Gastrocnemius medialis (tissue), 4 donors: ENCODE measurements at regions not wholly inside any gene's neighbourhood (a gene's known extent, or its start where the extent isn't known, plus 50 kb on each side); places are given as distances from the start of the nearest gene placed in this dataset.
A peak's percentile ranks its signal among the peaks of the same experiment; 100 is the strongest.
"Not testable (repeated sequence)": the region's sequence is repeated elsewhere in the genome, so short reads cannot be mapped to it uniquely, and the experiment has no call there.

Experiments used
- ATAC-seq, 2 donors: fragments of 150-250 bp; one replicate each; pipeline ENCODE4 v1.9.1; 2016
- DNase-seq, 2 donors: peaks; one replicate each; pipeline ENCODE4 v3.0.0-alpha.2; 2019
- H3K27ac ChIP-seq, 4 donors: fragments of 200-600 bp; sonication (generic); 1 replicate in 1 of 4; 2 replicates in 3 of 4; pipeline ENCODE4 v1.5.1; 2016 to 2018; ENCODE audit warnings: mild to moderate bottlenecking in 2 of 4, moderate library complexity in 1 of 4
- H3K27me3 ChIP-seq, 3 donors: fragments of 200-600 bp; sonication (generic) in 2 of 3; 1 replicate in 1 of 3; 2 replicates in 2 of 3; pipeline versions ENCODE4 v1.5.1 to v1.6.0; 2016 to 2019; ENCODE audit warnings: mild to moderate bottlenecking in 1 of 3, moderate library complexity in 1 of 3
- H3K36me3 ChIP-seq, 2 donors: fragments of 200-600 bp; sonication (generic) in 1 of 2; one replicate each; pipeline ENCODE4 v1.5.1; 2017 to 2018
- H3K4me1 ChIP-seq, 2 donors: fragments of 200-600 bp; sonication (generic) in 1 of 2; one replicate each; pipeline ENCODE4 v1.5.1; 2016 to 2017; ENCODE audit warnings: mild to moderate bottlenecking in 2 of 2
- H3K4me3 ChIP-seq, 4 donors: fragments of 200-600 bp; sonication (generic) in 3 of 4; 1 replicate in 1 of 4; 2 replicates in 3 of 4; pipeline ENCODE4 v1.5.1; 2016 to 2019; ENCODE audit warnings: mild to moderate bottlenecking in 2 of 4
- H3K9me3 ChIP-seq, 3 donors: fragments of 200-600 bp; sonication (generic) in 2 of 3; 1 replicate in 1 of 3; 2 replicates in 2 of 3; pipeline ENCODE4 v1.5.1; 2016 to 2019
- POLR2A ChIP-seq, 2 donors: fragments of 450-650 bp; IDR thresholded peaks; one replicate each; pipeline ENCODE4 v1.6.1; 2017; ENCODE audit warnings: antibody characterized with exemption in 2 of 2, mild to moderate bottlenecking in 2 of 2, moderate library complexity in 2 of 2
- in situ Hi-C, 4 donors: fragments of 200-750 bp; cut with MboI; loops; one replicate each; pipeline versions ENCODE4 v1.15.0 to v1.8.0; 2017; ENCODE audit warnings: low sequenced_read_pairs in 4 of 4
- intact Hi-C: fragments of 100-400 bp; cut with DNase I; formaldehyde crosslinking; loops from one replicate; pipeline ENCODE4 v1.15.1; 2023; ENCODE audit warnings: low total_unique reads
- TF ChIP-seq, protein P1 (sequence below), 5 experiments: fragments of 450-650 bp in 3 of 5; fragments of 200-600 bp in 2 of 5; sonication (generic) in 2 of 5; IDR thresholded peaks in 4 of 5; conservative IDR thresholded peaks in 1 of 5; 1 replicate in 4 of 5; 2 replicates in 1 of 5; pipeline ENCODE4 v1.5.1; 2016 to 2019; ENCODE audit warnings: antibody characterized with exemption in 5 of 5, mild to moderate bottlenecking in 3 of 5, moderate library complexity in 3 of 5

DNA sequence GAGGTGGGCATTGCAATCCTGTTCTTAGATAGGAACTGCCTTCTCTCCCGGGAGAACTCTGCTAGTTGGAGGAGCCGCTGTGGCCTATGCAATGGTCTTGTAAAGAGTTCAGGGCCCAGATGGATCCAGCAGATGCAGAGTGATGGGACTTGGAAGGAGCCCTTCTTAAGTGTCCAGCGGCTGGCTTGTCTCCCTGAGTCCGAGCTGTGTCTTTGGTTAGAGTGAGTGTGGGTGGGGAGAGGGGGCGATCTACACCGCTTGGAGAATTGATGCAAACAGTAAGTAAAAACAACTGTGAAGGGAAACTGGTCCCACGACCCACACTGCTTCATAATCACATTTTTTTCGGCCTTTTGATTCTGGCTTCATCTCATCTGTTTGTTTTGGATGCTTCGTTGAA, 89.8 kb upstream of the CYRIA start:
- intact Hi-C loops, result loop anchor here (5.0 kb wide), 2 partner anchors 813 to 1118 kb away; partner anchors contain the start of gene MYCN
- H3K4me3 ChIP-seq, result no peak overlapping the region
- no peaks in the 10 kb centered on the region for H3K36me3 ChIP-seq
- peak overlapping the region in 1 of 4 donors; percentile 56 for H3K27ac ChIP-seq
- H3K27me3 ChIP-seq, result no peaks in the 10 kb centered on the region
- ATAC-seq (no peak), DNase-seq (peak; percentile 14 to 24)
- in situ Hi-C loops, result loop anchor here in 3 of 4 donors (5.0 to 25.0 kb wide), 5 partner anchors 133 to 1118 kb away; partner anchors contain the start of gene MYCN (in 3 of the 3)
- no peaks in the 10 kb centered on the region for H3K9me3 ChIP-seq
- H3K4me1 ChIP-seq, result no peaks in the 10 kb centered on the region
- TF ChIP-seq POLR2A (IDR thresholded peaks at IDR 0.05), result no peak
- TF ChIP-seq, protein P1, sequence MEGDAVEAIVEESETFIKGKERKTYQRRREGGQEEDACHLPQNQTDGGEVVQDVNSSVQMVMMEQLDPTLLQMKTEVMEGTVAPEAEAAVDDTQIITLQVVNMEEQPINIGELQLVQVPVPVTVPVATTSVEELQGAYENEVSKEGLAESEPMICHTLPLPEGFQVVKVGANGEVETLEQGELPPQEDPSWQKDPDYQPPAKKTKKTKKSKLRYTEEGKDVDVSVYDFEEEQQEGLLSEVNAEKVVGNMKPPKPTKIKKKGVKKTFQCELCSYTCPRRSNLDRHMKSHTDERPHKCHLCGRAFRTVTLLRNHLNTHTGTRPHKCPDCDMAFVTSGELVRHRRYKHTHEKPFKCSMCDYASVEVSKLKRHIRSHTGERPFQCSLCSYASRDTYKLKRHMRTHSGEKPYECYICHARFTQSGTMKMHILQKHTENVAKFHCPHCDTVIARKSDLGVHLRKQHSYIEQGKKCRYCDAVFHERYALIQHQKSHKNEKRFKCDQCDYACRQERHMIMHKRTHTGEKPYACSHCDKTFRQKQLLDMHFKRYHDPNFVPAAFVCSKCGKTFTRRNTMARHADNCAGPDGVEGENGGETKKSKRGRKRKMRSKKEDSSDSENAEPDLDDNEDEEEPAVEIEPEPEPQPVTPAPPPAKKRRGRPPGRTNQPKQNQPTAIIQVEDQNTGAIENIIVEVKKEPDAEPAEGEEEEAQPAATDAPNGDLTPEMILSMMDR (IDR thresholded peaks at IDR 0.05 in 4 of 5, conservative IDR thresholded peaks at IDR 0.05 in 1 of 5), result no peak

GRCh38 chr2:16753025-16753424, 87.4 kb upstream of the CYRIA start:
- intact Hi-C loops, H3K4me3 ChIP-seq, H3K4me1 ChIP-seq, ATAC-seq, H3K36me3 ChIP-seq, DNase-seq, H3K27me3 ChIP-seq, H3K27ac ChIP-seq, H3K9me3 ChIP-seq: not testable (repeated sequence)
- in situ Hi-C loops, result loop anchor here (5.0 to 25.0 kb wide), 3 partner anchors 131 to 1116 kb away; partner anchors contain the start of gene MYCN (in 3 of the 4)

DNA sequence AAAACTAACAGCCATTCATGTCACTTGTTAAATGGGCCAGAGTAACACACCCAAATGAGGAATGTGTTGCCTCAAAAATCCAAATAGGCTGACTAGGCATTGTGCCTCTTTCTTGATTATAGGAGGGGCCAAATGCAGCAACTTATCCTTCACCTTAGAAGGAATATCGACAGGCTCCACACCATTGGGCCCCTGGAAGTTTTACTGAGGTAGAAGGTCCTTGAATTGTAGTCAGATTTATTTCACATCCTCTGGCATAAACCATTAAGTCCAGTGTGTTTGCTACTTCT, 85.2 kb upstream of the CYRIA start:
- H3K36me3 ChIP-seq, H3K4me1 ChIP-seq, H3K27ac ChIP-seq, H3K9me3 ChIP-seq, DNase-seq, ATAC-seq, intact Hi-C loops, H3K27me3 ChIP-seq, H3K4me3 ChIP-seq: not testable (repeated sequence)
- in situ Hi-C loops, result loop anchor here (5.0 to 25.0 kb wide), 3 partner anchors 129 to 1114 kb away; partner anchors contain the start of gene MYCN (in 3 of the 4)

- intact Hi-C loops (no loop called here), in situ Hi-C loops (loop anchor here (5.0 to 25.0 kb wide), 3 partner anchors 128 to 1113 kb away; partner anchors contain the start of gene MYCN (in 3 of the 4))
- no peaks in the 10 kb centered on the region for H3K4me1 ChIP-seq
- H3K4me3 ChIP-seq, result no peak overlapping the region
- no peaks in the 10 kb centered on the region for H3K27me3 ChIP-seq
- ATAC-seq, result no peak
- TF ChIP-seq, protein P1 (IDR thresholded peaks at IDR 0.05 in 4 of 5, conservative IDR thresholded peaks at IDR 0.05 in 1 of 5), result no peak
- TF ChIP-seq POLR2A (IDR thresholded peaks at IDR 0.05), result no peak
- no peaks in the 10 kb centered on the region for H3K36me3 ChIP-seq
- H3K9me3 ChIP-seq, result no peaks in the 10 kb centered on the region
- no peak overlapping the region for H3K27ac ChIP-seq
- DNase-seq, result no peak
These were observed 84.7 kb upstream of the CYRIA start for GRCh38 chr2:16750175-16750924.

- DNase-seq, in situ Hi-C loops, H3K4me3 ChIP-seq, H3K9me3 ChIP-seq, H3K36me3 ChIP-seq, H3K4me1 ChIP-seq, ATAC-seq, H3K27ac ChIP-seq, H3K27me3 ChIP-seq: not testable (repeated sequence)
- intact Hi-C loops, result loop anchor here (5.0 kb wide), 1 partner anchor 1451 kb away; no protein-coding TSS in a partner anchor
These were observed 83.1 kb upstream of the CYRIA start for GRCh38 chr2:16748511-16749266.

GRCh38 chr2:16747689-16748088, 82.1 kb upstream of the CYRIA start:
- ATAC-seq, result no peak
- no peak for TF ChIP-seq POLR2A (IDR thresholded peaks at IDR 0.05)
- TF ChIP-seq, protein P1 (IDR thresholded peaks at IDR 0.05 in 4 of 5, conservative IDR thresholded peaks at IDR 0.05 in 1 of 5), result no peak
- Histone ChIP-seq H3K9me3 (no peaks in the 10 kb centered on the region), H3K27me3 (no peaks in the 10 kb centered on the region), H3K27ac (no peak overlapping the region), H3K36me3 (no peaks in the 10 kb centered on the region), H3K4me3 (no peak overlapping the region), H3K4me1 (no peaks in the 10 kb centered on the region)
- intact Hi-C loops, result loop anchor here (5.0 kb wide), 1 partner anchor 1450 kb away; no protein-coding TSS in a partner anchor
- in situ Hi-C loops, result no loop called here
- no peak for DNase-seq
